ENCODE measurements at regions not wholly inside any gene's neighbourhood (a gene's known extent, or its start where the extent isn't known, plus 50 kb on each side); places are given as distances from the start of the nearest gene placed in this dataset.
A peak's percentile ranks its signal among the peaks of the same experiment; 100 is the strongest.

DNA sequence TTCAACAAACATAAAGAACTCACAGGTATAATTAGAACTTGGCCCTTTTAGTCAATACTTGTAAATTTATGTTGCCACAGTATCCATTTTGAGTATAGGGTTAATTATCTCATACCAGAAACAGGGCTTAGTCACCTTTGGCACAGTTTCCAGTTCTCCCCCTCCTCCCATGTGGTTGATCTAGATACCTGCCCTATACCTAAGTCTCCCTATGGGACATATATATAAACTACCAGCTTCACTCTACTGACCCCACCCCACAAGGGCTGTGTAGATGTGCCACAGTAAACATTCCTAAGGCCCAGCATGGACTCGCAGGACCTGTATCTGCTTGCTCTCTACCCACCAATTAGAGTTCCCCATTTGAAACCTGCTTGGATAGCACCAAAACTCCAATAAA, 371.7 kb upstream of the RND3 start:
- intact Hi-C loops (cut with DNase I), result no loop called here
- TF ChIP-seq CTCF (IDR thresholded peaks at IDR 0.05), result no peak
- FAIRE-seq (no peak), DNase-seq (no peak), ATAC-seq (no peak)
- WGBS, 2 donors, result 63 to 80% methylated on average over 1 of the region's 1 CpG
- Histone ChIP-seq H3K4me3 (no peak overlapping the region), H3K4me1 (no peaks in the 10 kb centered on the region), H3K27me3 (no peaks in the 10 kb centered on the region), H3K9me3 (no peaks in the 10 kb centered on the region), H3K36me3 (no peaks in the 10 kb centered on the region), H3K27ac (no peak overlapping the region)

DNA sequence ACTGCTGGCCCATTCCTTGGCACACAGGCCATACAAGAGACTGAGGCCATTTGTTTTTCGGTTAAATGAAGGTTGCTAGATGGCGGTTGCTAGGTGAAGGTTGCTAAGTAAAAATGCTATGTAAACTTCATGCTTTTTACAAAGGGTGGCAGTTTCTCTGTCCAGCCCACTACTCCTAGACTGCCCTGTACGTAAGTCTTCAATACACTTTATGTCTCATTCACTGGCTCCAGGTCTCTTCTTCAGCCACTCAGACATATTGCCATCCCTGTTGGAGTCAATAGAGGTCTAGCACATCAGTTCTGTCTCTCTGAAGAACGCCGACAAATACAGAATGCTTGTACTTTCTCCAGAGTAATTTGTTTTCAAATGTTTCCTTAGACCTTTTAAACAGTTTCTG, 370.9 kb upstream of the RND3 start:
- Histone ChIP-seq H3K27me3 (no peaks in the 10 kb centered on the region), H3K36me3 (no peaks in the 10 kb centered on the region), H3K27ac (no peak overlapping the region), H3K4me1 (no peaks in the 10 kb centered on the region), H3K9me3 (no peaks in the 10 kb centered on the region), H3K4me3 (no peak overlapping the region)
- ATAC-seq (no peak), FAIRE-seq (no peak), DNase-seq (no peak)
- no peak for TF ChIP-seq CTCF (IDR thresholded peaks at IDR 0.05)
- intact Hi-C loops (cut with DNase I), result no loop called here
- 72 to 85% methylated on average over 5 of the region's 5 CpGs for WGBS, 2 donors

DNA sequence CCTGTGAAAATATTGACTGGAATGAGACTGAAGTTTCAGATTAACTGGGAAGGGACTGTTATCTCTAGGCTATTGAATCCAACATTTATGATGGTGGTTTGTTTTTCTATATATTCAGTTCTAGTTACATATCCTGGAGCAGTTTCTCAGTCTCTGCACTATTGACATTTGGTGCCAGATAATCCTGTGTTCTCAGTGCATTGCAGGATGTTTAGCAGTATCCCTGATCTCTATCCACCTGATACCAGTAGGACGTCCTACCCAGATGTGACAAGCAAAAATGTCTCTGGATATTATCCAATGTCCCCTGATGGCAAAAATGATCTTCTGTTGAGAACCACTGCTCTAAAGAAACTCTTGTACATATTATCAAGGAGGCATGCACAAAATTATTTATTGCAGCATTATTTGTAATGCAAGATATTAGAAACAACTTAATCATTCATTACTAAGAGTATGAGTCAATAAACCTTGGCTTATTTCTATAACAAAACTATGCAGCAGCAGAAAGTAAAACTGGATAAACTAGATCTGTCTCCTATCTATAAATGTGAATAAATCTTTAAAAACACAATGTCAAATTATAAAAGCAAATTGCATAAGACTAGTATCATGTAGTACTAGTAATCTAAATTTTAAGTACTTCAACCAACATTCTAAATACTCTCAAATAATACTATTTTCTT, 369.3 kb upstream of the RND3 start:
- Histone ChIP-seq H3K4me3 (no peak overlapping the region), H3K36me3 (no peaks in the 10 kb centered on the region), H3K27me3 (no peaks in the 10 kb centered on the region), H3K4me1 (no peaks in the 10 kb centered on the region), H3K9me3 (no peaks in the 10 kb centered on the region), H3K27ac (no peak overlapping the region)
- no peak for FAIRE-seq
- 12 to 13% methylated on average over 1 of the region's 1 CpG for WGBS, 2 donors
- TF ChIP-seq CTCF (IDR thresholded peaks at IDR 0.05), result no peak
- DNase-seq, result no peak
- ATAC-seq, result peak in 2 of 4 donors; percentile 29 to 39
- intact Hi-C loops (cut with DNase I), result no loop called here

- no peak for TF ChIP-seq CTCF (IDR thresholded peaks at IDR 0.05)
- no peaks in the 10 kb centered on the region for H3K36me3 ChIP-seq
- FAIRE-seq (no peak), ATAC-seq (no peak), DNase-seq (no peak)
- H3K4me1 ChIP-seq, result no peaks in the 10 kb centered on the region
- no peak overlapping the region for H3K27ac ChIP-seq
- no peaks in the 10 kb centered on the region for H3K9me3 ChIP-seq
- H3K27me3 ChIP-seq, result no peaks in the 10 kb centered on the region
- intact Hi-C loops (cut with DNase I), result no loop called here
- 49 to 61% methylated on average over 2 of the region's 2 CpGs for WGBS, 2 donors
- no peak overlapping the region for H3K4me3 ChIP-seq
These were observed 365.8 kb upstream of the RND3 start for GRCh38 chr2:150853263-150853662.

DNA sequence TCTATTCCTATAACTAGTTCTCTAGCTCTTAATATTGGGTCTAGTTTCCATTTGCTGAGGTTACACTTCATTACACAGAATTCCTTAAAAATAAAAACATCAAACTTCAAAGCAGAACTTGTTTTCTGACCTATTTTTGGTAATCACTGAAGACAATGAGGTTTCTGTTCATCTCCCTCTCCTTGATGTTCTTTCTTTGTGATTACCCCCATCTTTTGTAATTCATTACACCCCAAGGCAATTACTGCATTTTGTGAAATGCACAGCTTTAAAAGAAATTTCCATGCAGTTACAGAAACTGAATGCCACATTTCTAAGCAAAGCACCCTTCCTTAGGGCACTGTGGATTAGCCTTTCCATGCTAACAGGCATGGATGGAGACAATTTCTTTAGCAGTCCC, 363.2 kb upstream of the RND3 start:
- H3K4me1 ChIP-seq, result no peaks in the 10 kb centered on the region
- ATAC-seq (no peak), DNase-seq (no peak), FAIRE-seq (no peak)
- TF ChIP-seq CTCF (IDR thresholded peaks at IDR 0.05), result no peak
- H3K9me3 ChIP-seq, result no peaks in the 10 kb centered on the region
- intact Hi-C loops (cut with DNase I), result no loop called here
- H3K27ac ChIP-seq, result no peak overlapping the region
- no peak overlapping the region for H3K4me3 ChIP-seq
- no peaks in the 10 kb centered on the region for H3K27me3 ChIP-seq
- no peaks in the 10 kb centered on the region for H3K36me3 ChIP-seq
